ENCODE measurements at regions not wholly inside any gene's neighbourhood (a gene's known extent, or its start where the extent isn't known, plus 50 kb on each side); places are given as distances from the start of the nearest gene placed in this dataset.

DNA sequence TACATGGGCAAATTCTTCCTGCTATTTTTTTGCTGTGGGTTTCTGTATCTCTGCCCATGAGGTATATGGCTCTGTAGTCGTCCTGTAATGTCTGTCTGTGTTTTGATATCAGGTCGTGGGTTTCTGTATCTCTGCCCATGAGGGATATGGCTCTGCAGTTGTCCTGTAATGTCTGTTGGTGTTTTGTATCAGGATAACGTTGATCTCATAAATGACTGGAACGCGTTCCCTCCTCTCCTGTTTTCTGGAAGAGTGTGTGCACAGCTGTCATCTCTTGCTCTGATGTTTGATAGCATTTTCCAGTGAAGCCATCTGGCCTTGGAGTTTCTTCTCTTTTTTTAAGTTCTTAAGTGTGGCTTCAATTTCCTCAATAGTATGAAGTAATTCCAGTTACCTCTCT, 57.2 kb downstream of the SOX1 start:
- no peak for DNase-seq

DNA sequence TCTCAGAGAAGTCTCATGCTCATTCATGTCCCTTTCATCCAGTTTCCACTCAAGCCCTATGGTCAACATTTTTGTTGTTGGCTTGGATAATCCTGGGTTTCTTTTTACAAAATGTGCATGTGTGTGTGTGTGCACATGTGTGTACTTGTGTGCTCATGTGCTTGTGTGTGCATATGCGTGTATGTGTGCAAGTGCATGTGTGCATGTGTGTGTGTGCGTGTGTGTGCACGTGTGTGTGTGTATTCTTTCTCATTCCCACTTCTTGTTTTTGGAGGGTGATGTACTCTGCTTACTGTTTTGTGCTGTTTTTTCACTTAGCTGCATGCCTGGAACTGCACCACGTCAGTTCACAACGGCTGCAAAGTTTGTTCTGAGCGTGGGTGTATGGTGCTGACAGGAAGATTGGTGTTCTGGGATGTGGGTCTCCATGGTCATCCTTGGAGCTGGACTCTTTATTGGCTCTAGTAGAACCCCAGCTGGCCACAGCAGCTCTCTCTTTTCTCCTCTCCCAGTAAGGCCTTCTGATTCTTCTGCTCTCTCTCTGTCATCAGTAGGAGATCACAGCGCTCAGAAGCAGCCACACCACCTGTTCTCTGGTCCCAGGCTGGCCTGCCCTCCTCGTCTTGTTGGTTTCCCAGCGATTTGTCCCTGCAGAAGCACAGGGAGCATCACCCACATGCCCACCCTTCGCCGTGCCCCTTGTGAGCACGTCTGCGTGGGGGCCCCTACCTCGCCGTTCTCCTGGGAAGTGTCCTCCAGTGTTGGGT, 60.8 kb downstream of the SOX1 start:
- no peak for DNase-seq

DNA sequence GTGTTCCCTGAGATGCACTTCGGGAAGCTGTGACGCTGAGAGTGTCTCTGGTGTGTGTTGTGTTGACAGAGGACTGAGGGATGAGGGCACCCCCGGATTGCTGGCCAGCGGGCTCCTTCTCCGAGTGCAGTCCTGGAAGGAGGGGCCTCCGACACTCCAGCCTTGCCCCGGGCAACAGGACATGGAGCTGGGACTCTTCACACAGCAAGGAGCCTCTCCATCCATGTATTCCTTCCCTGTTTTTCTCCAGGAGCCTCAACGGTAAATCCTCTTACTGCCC, 61.3 kb downstream of the SOX1 start:
- no peak for DNase-seq

DNA sequence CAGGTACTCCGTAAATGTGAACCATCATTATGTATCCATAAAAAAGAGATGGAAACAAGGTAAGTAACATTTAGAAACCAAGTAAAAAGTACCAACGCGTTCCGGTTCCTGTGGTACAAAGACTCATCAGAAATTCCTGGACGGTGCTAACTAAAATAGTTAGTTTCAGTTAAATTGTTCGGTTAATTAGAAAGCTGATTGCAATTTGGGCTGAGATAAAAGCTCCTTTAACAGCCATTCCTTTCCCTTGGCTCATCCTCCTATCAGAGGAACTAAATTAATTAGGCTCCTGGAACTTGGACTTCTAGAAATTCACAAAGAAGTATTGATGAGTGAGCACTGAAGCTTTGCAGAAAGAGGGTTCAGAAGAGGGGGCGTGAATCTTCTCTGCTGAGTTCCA, 63.5 kb downstream of the SOX1 start:
- DNase-seq, result no peak

DNA sequence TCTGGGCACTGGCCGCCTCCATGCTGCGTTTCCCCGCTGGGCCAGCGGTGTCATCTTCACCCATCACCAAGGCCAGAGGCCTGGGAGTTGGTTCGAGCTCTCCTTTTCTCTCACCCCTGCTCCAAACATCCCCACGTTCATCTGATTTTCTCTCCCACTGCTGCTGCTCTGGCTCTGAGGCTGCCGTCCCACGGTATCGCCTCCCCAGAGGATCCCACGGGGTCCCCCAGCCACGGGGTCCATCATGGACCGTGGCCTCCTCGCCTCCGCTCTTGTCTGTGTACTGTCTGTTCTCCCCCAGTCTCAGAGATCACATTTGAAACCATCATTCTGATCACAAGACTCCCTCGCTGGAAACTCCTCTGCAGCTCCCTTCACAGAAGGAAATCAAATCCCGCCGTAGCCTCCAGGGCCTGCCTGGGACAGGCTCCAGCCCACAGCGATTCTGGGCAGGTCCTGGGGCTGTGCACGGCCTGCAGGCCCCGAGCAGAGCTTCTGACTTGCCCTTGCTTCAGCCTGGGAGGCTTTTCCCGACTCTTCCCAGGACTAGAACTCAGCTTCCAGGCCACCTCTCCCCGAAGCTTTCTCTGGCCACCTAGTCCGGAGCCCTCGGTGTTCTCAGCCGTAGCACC, 64.2 kb downstream of the SOX1 start:
- no peak for DNase-seq

DNA sequence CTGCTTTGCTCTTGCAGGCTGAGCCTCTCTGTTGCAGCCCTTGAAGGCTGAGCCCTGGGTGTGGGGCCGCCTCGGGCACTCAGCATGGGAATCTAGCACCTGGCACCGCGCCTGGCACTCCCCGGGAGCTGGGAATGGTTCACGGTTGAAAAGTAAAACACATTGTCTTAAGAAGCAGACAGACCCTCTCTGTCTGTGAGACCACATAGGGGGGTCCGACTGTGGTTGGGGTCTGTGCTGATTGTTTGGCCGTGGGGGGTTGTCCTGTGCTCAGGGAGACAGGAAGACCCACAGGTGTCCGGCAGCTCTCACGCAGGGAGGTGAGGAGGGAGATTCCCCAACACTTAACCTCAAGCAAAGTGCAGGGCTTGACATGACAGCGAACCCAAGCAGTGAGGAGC, 64.8 kb downstream of the SOX1 start:
- no peak for DNase-seq

DNA sequence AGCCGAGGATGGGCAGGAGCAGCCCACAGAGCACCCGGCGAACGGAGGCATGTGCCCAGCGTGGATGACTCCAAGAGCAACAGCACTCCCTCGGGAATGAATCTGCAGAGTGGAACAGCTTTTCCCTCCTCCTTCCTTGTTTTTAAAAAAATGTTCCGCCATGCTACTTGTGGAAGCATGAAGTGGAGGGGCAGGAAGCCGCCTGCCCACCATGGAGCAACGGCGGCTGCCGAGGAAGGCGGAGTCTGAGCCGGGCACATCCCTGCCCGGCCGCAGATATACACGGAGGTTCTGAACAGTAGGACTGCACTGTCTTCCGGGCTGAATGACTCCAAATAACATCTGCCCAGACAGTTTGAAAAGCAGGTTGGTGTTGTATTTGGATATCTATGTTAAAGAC, 65.2 kb downstream of the SOX1 start:
- no peak for DNase-seq

DNA sequence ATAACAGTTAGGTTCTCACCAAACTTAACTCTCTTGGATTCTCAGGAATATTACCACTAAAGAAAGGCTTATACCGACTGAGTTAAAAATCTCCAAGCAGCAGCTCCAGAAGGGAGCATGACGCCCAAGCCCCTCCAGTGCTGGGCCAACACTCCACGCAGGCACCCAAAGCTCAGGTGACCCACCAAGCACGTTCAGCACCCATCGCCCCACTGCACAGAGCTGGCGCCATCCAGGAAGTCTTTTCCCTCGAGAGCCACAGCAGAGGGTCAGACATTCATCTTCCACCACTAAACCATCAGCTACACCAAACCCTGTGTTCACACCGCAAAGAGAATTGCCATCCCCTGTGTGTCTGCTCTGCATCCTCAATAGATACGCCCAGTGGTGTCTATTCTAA, 65.7 kb downstream of the SOX1 start:
- no peak for DNase-seq

DNA sequence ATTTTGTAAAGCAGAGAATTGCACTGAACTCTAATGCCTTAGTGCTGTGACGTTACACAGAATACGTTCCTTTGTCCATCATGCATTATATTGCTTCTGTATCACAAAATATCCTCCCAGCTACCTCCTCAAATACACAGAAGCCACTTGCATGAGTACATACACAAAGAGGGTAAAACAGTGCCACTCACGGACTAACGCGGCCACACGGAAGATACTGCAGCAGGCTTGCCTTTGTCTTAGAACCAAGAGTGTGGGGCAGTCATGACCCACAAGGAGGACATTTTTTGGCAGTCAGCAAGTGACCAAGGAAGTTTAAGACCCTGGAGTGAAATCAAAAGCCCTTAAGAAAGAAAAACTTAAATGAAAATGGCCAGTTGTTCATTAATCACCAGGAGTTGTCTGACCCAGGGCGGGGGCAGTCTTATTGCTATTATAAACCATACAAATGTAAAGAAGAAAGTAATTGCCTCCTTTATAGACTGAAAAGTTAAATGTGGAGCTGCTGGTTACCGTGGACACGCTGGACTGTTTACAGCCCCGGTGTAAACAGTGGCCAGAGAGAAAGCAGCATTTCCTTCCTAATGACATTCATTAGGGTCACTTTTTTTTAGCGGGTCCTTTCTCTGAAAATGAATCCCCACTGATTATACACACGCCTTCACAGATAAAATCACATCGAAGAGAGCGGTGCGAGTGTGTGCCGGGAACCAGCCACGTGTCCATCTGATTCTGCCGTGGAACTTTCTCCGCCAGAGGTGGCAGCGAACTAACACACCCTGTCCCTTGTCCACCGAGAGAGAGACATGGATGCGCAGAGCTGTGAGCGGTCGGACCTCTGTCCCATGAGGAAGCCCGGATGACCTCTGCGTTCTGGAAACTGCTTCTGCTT, 66.8 kb downstream of the SOX1 start:
- DNase-seq, result no peak

DNA sequence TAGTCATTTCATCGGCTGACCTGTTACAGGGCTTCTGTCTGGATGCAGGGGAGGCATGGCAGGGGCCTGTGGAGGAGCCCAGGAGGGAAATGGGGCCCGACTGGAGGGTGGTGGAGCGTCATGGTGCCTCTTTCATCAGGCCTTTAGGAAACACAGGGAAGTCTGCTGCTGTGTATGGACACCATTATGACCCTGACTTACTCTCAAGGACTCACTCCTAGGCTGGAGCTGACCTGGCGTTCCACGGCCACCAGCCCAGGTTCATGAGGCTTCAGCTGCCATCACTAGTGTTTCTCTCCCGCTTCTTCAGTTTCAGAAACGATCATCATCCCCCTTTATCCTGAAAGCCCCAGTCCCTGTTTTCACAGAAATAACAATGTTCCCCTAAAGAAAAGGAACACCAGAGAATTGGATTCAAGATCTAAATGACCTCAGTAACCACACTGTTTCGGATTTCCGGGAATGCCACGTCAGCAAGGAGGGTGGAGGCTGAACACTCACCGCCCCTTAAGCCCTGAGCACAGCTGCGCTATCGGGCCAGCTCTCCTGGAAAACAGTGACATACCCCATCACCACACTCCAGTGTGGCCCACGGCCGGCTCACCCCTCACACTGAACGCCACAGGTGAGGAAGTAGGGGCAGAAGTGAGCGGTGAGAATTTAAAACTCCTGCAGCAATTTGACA, 67.6 kb downstream of the SOX1 start:
- no peak for DNase-seq

DNA sequence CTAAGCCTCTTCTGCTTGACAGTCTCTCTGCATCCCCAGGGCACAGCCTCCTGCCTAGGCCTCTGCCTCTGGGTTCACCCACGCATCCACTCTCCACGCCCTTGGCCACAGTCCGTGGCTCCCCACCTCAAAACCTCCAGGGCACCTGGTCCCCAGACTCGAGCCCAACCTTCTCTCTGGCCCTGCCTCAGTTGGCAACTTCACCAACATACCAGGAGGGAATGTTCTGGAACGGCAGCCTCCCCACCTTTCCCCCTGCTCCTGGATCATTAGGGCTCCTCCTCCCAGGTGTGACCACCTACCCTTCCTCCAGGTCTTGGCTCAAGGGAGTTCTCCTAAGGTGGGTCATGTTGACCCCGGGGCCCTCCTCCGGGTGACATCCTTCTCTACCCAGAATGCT, 69.1 kb downstream of the SOX1 start:
- no peak for DNase-seq

DNA sequence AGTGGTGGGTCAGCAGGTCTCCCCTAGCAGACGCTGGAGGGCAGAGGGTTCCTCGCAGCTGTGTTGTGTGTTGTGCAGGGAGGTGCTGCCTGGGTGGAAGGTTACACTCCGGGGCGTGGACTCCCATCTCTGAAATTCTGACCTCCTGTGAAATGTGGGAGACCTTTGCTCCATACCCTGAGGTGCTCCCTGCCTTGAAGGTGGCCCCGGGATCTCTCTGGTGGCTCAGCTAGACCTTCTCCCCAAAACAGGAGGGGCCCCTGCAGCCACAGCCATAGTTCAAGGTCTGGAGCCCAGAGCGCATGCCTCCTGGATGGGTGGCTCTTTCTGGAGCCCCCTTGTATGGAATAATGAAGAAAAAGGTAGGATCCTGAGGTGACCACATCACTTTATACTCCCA, 70.2 kb downstream of the SOX1 start:
- DNase-seq, result no peak

DNA sequence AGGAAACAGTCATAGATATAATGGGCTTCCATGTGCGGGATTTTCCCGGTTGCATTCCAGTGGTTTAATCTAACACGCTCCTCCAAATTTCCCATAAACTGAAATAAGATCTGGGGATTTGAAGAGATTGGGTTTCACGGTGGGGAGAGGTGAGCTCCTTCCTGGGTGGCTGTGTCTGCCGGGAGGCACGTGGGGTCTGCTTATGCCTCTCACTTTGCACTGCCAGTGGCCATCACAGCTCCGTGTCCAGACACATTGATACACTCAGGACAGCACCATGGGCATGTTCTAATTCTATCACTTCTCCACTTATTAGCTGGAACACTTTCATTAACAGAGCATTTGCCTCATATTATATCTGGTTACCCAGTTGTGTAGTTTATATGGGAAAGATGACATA, 73.4 kb downstream of the SOX1 start:
- no peak for DNase-seq

DNA sequence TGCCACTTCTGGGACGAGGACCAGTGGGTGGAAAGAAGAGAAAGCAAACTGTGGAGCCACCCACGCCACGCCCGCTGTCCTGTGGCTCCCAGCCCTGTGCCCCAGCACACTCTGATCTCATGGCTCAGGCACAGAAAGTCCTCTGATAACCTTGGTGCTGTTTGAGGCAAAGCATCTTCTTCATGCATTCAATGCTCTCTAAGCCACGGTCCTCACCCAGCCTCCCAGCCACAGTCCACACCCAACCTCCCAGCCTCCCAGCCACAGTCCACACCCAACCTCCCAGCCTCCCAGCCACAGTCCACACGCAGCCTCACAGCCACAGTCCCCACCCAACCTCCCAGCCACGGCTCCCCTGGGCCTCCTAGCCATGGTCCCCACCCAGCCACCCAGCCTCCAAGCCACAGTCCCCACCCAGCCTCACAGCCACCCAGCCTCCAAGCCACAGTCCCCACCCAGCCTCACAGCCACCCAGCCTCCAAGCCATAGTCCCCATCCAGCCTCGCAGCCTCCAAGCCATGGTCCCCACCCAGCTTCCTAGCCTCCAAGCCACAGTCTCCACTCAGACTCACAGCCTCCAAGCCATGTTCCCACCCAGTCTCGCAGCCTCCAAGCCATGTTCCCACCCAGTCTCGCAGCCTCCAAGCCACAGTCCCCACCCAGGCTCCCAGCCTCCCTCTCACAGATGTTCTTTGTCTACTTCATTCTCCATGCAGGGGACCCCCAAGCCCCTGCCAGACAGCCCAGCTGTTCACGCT, 74.9 kb downstream of the SOX1 start:
- no peak for DNase-seq

DNA sequence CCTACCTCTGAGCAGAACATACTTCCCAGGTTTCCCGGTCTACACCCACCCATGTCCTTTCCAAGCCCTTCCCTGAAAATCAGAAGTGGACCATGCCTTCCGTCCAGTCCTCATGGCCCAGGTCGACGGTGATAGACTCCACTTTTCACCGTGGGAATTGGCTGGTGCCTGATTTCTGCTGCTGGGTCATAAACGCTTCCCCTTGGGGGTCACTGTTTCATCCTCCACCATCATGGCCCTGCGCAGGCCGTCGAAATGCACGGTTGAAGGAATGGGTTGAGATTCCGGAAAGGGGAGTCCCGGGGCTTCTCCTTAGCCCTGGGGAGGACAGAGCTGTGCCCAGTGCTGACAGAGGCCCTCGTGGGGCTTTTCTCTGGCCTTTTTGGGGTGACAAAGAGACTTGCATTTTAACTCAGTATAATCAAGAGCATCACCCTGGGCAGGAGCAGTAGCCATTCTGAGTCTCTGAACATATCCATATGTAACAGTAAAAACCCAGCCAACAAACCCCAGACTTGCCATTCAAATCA, 75.5 kb downstream of the SOX1 start:
- no peak for DNase-seq

DNA sequence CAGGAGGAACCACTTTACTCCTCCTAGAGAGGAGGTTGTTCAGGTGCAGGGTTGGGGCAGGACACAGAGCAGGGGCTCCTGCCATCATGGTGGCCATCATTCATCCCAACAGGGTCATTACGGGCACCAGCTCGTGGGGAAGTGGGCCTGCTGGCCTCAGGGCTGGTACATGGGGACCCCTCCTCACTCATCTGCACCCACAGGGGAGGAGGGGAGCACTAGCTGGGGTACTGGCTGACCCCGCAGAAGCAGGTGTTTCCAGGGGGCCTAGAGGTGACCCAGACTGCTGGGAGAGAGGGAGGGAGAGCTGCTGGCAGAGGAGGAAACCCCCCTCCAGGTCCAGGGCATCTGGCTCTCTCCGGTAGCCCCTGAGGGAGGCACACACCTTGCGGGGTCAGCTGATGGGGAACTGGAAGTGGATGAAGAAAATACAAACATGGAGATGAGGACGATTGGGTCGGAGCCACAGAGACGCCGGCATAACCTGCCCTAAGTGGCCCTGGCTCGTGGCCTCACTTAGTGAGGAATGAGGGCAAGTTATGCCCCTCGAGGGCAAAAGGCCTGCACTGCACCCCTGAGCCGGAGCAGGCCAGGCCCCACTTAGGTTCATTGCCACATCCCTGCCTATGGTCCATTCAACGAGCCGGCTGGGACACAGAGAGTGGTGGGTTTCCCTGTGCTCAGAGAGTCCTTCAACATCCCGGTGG, 76.2 kb downstream of the SOX1 start:
- no peak for DNase-seq

DNA sequence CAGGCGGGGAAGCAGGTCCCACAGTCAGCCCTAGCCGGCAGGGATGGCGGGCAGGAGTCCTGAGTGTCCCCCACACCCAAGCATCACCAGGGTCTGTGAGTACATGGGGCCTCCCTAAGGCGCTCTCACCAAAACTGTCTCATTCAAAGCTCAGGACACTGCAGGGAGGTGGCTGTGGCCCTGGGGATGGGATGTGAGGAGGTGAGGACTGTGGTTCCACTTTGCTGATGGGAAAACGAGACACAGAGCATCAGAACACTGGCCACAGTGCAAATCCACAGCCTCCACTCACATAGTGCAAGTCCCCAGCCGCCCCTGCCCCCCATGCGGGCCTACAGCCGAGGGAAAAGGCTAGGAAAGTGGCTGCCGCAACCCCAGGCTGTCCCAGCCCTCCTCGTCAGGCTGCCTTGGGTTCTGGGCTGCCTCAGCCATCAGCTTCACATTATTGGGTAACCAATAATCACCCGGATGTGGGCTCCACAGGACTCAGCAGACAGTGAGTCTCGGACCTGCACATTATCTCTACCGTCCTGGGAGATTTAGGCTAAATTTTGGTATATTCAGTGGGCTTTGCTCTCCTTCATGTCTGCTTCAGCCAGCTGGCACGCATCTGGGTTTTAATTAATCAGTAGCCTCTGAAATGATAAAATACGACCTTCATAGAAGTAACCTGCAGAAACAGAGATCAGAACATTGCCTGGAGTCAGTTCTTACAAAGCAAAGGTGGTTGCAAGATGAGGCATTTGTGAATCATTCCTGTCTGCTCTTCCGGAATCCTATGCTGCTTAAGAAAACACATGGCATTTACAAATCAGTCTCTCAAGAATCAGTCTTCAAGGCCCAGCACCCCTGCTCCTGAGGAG, 77.0 kb downstream of the SOX1 start:
- no peak for DNase-seq

DNA sequence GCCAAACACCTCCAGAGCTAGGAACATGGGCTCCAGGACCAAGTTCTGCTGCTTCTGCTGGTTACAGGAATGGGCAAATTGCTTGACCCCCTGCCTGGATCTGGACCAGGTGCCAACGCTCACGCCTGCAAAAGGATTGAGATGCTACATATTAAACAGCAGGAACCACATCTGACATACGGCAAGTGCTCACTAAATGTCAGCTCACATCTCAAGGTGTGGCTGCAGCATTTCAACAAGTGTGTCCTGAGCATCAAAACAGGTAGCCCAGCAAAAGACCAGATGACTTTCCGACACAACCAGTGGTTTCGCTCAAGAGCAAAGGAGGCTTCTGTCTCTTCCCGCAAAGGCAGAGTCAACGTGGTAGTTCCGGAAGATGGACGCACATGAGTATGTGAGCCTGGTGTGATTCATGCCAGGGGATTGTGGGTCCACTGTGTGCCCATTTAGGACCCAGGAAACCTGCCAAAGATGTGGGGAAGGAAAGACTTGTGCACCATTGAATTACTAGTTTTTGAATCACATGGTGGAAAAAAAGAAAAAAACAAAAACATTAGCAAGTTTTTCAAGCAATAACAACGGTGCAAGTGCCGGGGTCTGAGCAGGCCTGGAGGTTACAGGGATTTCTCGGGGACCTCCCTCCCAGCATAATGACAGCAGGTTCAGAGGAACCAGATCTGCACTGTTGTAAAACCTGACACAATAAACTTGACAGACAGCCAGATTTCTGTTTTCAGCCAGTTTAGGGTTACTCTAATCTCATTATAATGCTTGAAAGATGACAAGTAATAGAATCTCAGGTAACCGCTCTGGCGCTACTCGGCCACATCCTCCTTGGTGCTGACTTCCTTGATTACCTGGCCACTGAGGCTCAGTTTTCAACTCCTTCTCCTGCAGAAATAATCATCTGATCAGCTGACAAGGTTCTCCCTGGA, 77.9 kb downstream of the SOX1 start:
- no peak for DNase-seq

DNA sequence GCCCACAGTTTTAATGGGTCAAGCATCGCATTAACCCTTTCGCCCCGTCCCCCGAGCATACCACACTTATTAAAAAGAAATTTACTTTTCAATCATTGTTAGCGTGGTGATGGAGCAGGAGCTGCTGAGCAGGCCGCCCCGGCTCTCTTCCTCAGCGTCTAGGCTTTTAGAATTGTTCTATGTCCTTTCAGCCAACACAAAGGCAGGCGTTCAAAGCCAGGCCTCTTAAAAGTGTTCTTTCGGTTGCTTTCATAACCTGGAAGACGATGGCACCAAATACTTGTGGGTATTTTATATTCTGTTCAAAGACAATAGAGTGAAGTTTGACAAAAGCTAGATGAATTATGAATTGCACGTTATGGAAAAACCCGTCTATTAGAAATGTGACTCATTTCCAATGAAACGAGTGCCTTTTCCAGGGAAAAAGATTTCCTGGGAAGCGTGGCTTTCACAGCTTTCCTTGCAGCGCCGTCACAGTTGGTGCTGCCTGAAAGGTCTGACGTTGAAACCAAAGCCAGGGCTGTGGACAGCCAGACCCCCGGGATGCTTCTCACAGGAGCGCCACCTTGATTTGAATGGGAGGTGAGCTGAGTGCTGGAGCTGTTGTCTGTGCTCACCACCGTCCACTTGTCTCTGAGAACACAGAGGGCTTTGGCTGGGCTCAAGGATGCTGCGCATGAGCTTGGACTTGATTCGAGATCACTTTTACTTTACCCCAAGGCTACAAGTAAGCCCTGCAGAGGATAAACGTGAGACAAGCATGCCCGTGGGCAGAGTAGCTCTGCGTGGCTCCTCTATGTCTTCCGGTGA, 78.8 kb downstream of the SOX1 start:
- DNase-seq, result no peak

Data from activated CD8-positive, alpha-beta memory T cell treated with anti-CD3 and anti-CD28 coated beads for 24 hours (primary cell).